HG02852 (cell line): ENCODE measurements at regions not wholly inside any gene's neighbourhood (a gene's known extent, or its start where the extent isn't known, plus 50 kb on each side); places are given as distances from the start of the nearest gene placed in this dataset.
"Not testable (repeated sequence)": the region's sequence is repeated elsewhere in the genome, so short reads cannot be mapped to it uniquely, and the experiment has no call there.

Experiments used
- ATAC-seq: cut with Tn5 transposase; IDR thresholded peaks from one replicate; pipeline ENCODE4 v1.9.1; 2021; ENCODE audit warnings: mild to moderate bottlenecking, moderate library complexity; ENCODE audit not compliant: unreplicated experiment

DNA sequence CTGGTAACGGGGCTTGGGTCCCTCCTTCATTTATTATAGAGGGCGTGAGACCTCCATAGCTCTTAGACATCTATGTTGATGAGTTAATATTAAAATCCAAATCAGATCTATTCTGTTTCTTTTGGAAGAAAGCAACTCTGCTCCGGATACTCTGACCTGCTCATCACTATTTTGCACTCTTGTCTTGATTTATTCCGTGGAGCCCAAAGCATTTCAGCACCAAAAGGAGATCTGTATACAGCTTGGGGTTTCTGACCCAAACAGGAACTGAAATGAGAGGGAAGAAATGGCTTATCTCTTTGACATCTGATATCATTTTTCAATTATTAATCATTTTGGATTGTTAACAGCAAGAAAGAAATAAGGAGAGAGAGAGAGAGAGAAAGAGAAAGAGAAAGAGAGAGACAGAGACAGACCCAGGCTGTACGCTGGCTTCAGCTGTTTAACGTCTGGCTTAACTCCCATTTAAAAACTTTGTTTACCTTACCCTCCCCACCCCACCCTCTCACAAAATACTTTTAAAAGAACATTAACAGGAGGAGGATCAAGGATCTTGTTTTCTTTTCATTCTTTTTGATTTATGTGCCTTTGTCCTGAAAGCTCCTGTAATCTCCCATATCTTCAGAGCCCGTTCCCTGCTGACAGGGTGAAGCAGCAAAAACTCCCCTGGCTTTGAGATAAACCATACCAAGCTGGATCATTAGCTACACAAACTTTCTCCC is 231.4 kb upstream of the TUT7 start:
- no peak for ATAC-seq

DNA sequence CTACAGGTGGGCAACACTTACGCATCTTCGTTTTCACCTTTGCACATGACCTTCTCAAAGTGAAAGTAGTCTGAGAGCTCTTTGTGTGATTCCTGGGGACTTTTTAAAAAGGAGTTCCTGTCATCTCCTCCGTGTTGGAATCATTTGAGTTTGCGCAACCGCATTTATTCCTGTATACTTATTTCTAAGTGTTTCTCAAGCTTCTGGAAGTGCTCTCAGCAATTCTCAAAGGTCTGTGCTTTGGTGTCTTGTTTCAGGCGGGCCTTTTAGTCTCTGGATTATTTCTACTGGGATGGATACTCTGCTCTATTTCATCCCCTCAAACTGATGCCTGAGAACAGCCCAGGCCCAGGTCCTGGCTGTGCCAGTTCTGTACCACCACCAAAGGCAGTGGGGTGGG is 226.5 kb upstream of the TUT7 start:
- ATAC-seq, result no peak

DNA sequence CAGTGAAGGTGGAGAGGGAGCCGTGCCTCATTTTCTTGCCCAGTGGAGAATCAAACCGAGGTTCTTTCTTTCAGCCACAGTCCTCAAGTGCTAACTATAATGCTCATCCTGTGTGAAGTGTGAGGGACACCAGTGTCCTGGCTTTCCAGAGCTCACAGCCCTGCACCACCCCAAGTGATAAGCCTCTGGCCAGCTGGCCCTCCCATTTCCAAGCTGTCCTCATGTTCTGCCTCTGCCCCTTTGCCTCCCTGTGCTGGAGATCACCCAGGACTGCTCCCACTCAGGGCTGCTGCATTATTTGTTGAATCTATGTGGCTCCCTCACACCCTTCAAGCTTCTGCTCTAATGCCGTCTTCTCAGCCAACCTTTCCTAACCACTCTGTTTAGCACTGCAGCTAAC is 224.5 kb upstream of the TUT7 start:
- no peak for ATAC-seq

DNA sequence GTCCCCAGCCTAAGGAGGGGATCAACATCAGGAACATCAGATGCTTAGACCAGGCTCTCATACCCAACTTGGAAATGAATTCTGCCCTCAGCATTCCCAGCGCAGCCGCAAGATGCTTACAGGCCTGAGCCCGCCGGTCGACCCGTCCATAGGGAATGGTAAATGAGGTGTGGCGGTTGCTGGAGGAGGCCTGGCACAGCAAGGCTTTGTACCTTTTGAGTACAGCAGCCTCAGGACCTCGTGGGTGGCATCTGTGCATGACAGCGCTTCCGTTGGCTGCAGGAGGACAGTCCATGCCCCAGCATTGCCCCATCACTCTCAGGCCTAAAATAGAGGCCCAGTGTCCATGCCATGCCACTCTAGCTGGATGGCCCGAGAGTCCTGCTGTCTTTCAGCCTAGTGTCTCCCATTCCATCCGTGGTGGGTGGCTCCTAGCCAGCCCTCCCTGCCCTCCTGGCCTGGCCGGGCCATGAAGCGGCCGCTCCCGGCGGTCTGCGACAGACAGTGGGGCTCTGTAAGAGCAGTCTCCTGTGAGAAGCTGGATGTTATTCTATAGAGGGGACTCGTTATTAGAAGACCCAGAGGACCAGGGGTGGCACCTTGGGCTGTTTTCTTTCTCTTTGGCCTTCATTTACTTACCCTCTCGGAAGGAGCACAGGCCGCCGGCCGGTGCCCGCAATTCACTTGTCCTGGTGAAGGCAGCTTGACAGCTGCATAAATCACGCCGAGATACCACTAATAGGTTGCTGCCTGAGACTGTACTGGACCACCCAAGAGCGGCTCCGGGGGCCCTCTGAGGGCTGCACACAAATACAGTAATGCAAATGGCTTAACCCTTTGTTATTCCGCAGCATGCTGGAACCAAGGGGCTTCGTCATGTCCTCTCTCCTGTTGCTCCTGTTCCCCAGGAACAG is 223.5 kb upstream of the TUT7 start:
- no peak for ATAC-seq

DNA sequence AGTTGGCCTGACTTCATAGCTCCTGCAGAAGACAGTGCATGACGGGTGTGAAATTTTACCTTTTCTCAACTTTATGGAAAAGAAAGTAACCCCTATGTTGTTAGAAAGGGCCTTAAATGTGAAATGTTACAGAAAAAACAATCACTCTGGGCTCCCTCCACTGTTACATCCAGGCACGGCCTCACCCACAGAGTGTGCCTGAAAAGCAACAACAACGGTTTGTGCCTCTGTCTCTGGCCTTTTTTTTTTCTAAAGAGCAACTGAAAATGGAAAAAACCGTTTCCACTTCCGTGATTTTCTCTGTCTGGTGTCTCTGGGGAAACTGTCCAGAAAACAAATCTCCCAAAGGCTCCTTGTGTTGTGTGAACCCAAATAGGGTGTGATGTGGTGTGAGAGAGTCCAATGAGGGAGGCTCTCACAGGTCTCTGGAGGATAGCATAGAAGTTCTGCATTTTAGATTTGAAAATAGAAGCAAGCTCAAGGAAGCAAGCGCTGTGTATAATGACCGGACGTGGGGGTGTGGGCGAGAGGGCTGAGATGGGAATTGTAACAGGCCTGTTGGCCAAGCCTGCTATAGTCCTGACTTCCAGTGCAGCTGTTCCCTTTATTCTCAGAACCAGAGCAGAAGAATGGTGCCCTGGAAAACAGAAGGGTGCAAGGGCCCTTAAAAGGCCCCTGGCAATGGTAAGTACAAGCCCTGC is 221.8 kb upstream of the TUT7 start:
- no peak for ATAC-seq

DNA sequence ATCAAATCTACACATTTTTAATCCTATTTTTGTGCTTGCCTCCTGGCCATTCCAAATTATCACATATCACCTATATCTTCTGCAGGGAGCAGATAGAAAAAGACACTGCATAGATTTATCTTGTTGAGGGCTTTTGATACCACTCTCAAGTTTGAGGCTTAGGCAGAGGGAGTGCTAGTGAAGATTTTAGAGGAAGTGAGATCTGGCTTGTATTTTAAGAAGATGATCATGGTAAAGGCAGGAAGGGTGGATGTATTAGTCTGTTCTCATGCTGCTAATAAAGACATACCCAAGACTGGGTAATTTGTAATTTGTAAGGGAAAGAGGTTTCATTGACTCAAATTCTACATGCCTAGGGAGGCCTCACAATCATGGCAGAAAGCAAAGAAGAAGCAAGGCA is 220.9 kb upstream of the TUT7 start:
- ATAC-seq, result no peak

DNA sequence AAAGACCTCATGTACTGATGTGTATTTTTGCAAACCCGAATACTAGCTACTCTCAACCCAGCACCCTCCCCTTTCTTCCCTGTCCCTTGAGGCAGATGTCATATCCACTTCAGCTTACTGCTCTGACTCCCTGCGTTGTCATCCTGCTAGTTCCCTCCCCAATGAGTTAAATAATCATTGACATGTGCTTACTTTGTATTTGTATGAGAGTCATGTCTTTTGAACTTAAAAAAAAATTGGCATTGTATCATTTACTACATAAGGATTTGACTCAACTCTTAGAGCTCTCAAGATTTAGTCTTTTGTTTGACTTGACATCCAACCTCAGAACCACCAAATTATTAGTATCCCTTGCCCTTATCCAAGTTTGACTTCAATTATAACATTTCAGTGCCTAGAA is 219.7 kb upstream of the TUT7 start:
- no peak for ATAC-seq

DNA sequence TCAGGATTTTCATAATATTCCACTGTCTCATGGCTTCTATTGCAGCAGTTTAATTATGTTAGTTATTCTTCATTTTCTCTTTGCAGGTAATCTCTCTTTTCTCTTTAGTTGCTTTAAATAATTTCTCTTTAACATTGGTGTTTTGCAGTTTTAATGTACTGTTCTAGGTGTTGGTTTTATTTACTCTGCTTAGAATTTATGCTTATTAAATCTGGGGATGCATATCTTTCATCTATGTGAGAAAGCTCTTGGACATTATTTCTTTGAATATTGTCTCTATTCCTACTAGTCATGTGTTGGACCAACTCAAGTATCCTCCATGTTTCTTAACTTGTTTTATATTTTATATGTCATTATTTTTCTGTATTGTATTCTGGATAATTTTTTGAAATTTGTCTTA is 218.7 kb upstream of the TUT7 start:
- no peak for ATAC-seq

DNA sequence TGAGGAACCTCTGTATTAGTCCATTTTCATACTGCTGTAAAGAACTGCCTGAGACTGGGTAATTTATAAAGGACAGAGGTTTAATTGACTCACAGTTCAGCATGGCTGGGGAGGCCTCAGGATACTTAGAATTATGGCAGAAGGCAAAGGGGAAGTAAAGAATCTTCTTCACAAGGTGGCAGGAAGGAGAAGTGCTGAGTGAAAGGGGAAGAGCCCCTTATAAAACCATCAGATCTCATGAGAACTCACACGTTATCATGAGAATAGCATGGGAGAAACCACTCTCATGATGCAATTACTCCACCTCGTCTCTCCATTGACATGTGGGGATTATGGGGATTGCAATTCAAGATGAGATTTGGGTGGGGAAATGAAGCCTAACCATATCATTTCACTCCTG is 211.4 kb upstream of the TUT7 start:
- not testable (repeated sequence) for ATAC-seq

DNA sequence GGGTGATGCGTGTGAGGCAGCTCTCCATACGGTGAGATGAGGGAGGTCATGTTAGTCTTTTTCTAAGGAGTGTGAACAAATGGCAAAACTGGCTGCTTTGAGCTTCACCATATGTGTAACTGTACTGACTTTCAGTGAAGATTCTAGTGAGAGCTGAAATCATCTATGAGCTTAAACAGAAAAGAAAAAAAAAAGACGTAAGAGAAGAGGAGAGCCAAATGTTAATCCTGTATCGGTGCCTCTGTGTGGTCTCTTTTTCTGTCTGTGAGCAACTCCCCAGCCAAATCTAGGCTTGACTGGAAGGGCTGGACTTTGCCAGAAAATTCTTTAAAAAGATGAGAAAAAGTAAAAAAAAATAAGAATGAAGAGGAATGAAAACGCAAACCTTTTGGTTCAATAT is 209.7 kb upstream of the TUT7 start:
- ATAC-seq, result no peak

DNA sequence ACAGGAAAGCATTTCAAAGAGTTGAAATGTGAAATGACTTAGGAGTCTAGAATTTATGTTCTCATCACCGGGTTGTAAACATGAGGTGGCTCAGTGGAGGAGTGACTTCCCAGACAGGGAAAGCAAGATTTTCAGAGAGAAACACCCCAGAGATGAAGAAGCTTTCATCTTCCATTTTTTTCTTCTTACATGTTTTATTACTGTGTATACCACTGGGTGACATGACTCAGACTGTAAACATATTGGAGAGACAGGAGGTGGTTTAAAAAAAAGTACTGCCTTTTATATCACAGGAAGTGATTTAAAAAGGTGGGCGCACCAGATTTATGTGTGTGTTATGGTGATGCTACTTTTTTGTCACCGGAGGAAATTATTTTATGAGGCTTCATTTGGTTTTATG is 209.1 kb upstream of the TUT7 start:
- no peak for ATAC-seq

DNA sequence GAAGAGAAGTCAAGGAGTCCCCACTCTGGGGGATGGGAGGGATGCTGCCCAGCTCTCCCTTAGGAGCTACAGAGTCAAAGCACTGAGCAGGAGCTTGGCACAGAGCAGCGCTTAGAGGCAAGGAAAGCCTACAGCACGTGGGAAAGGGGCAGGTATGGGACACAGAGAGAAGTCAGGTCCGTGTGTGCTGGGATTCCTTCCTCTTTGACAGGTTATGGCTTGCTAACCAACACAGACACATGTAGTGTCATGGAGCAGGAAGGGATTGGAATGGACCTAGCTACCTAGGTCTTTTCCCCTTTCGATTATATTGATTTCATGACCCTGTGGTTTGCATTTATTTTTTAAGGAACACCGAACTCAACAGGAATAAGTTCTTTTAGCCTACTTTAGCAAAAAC is 208.5 kb upstream of the TUT7 start:
- ATAC-seq, result no peak

DNA sequence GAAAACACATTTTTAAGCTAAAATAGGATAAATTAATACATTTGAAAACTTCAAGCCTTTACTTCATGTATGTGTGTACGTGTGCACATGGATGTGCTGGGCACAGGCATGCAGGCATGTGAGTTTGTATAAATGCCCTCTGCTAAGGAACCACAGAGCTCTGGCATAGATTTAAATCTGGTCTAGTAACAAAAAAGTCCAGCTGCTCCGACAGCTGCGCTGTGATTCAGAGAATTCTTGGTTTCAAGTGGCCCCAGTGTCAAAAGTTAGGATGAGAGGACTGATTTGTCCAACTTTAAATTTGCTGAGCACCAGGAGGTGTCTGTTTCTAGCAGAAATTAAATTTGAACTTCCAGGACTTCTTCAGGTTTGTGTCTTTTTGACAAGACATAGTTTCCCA is 203.7 kb upstream of the TUT7 start:
- ATAC-seq, result no peak

DNA sequence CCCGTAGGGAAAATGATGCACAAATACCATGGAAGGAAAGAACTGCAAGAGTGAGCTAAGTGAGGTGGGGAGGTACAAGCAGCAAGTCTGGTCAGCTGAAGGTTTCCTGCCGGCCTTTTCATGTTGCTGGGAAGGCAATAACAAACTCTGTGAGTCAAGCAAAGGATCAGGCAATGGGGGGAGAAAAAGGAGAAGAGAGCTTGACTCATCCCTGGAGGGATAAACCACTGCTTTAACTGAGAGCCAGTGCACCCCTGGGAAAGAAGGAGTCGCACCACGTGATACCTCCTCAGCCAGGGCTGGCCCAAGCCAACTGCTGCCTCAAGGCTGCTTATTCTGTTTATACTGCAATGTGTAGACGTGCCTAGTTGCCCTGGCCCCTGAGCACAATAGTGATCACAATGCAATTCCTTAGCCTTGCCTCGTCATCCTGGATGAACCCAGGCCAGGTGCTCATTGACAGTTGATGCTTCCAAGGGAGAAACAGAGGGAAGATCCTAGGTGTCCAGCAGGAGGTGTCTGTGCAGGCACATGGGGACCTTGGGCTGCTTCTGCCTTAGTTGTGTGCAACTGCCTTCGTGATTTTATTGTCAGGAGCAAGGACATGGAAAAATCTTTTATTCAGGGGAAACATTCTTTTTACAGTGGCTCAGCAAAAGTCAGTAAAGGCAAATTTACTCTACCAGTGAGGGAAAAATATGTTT is 203.0 kb upstream of the TUT7 start:
- ATAC-seq, result no peak

DNA sequence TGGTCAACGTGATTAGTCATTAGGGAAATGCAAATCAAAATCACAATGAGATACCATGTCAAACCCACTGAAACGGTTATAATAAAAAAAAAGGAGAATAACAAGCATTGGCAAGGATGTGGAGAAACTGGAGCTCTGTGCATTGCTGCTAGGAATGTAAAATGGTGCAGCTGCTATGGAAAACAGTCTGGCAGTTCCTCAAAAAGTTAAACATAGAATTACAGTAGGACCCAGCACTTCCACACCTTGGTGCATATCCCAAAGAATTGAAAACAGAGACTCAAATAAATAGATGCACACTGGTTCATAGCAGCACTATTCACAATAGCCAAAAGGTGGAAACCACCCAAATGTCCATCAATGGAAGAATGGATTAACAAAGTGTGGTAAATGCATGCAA is 201.5 kb upstream of the TUT7 start:
- no peak for ATAC-seq

DNA sequence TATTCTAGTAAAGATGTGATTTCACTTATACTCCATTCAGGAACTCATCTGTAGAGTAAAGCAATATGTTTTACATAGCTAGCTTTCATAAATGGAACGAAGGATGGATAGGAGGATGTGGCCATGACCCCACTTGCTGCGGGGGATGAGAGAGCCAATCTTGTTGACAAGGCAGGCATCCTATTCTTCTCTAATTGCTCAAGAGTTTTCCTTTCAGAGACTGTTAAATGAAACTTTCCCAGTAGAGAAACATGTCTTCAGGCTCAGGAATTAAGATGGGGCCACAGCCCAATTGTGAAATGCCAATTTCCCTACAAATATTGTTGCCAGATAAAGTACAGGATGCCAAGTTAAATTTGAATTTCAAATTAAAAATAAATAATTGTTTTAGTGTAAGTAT is 196.2 kb upstream of the TUT7 start:
- ATAC-seq, result no peak

DNA sequence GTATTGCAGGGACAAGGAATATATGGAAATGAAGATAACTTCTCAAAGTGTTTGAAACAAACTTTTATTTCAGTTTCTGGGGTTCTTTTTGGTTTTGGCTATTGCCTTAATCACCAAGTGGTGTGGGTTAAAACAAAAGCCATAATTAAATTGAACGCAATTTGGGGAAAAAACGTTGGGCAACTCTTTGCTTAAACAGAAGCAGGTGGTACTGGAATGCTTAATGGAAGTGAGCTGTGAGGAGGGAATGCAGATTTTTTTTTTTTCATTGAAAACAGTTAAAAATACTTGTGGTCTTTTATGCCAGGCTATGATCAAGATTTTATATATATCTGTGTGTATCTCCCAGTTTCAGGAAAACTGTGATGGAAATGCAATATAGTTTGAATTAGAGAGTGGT is 195.7 kb upstream of the TUT7 start:
- ATAC-seq, result no peak

DNA sequence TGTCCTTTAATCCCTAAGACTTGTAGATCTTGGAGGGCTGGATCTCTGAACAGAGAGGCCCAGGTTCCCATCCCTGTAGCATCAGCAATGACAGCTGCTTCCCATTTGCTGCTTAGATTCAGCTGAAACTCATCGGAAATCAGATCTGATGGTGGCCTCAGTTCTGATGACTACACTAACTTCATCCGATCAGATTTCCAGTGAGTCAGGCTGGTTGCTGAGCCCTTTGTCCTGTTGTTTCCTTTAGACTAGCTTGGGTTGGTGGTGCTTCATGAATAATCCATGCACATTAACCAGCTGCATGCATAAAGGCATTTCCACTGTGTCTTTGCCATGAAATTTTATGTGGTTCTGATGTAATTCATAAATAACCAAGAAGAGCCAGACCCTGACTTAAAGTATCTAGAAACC is 195.2 kb upstream of the TUT7 start:
- no peak for ATAC-seq

DNA sequence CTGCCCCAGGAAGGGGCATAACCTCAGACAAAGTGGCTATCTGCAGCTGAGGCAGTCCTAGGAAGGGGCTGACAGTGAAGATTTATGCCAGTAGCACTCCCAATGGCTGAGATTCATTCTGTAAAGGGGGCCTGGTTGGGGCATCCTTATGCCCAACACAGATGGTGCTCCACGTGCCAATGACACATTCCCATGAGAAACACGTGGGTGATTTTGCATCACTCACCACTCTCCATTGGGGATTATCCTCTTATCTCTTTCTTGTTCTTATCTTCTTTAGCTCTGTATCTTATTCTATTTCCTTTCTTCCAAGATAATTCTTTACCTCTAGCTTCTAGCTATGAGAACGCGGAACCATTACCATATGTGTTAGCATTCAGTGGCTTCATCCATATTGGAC is 194.0 kb upstream of the TUT7 start:
- ATAC-seq, result no peak

DNA sequence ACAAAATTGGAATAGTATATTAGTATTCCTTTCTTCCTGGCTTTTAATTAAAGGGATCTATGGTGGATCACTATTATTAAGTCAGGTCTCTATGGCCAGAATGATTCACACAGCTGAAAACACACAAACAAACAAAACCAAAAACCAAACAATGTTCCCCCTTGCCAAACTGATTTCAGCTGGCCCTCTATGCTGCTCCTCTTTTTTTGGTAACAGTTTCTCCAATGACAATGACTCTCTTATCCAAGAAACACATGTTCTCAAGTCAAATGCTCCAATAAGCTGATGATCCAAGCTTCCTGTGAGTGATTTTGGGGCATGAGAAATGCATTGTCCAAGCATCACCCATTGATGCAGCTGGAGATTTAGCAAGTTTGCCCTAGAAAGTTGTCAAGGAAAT is 193.4 kb upstream of the TUT7 start:
- ATAC-seq, result no peak

DNA sequence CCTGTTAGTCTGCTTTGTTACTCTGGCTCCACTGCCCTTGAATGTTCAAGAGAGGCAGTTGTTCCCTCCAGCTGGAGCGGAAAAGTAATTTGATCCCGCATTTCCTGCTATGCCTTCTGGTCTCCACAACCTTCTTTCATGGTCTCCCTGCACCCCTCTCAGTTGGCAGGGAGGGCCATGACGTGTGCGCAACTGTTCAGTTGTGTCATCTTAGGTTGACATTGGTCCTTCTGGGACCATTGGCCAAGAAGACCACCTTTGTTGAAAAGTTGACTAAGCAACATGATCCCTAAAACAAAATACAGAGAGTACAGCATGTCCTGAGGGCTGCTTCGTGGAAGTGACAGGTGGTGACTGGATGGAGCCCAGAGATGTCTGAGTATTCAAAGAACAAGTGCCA is 192.5 kb upstream of the TUT7 start:
- no peak for ATAC-seq
